ENCODE measurements at regions not wholly inside any gene's neighbourhood (a gene's known extent, or its start where the extent isn't known, plus 50 kb on each side); places are given as distances from the start of the nearest gene placed in this dataset.

GRCh38 chr7:41830271-41830670 lies 127.4 kb upstream of the INHBA start:
- CTCF ChIA-PET, result no interaction called here
- intact Hi-C loops (cut with micrococcal nuclease; ENCODE audit: unreplicated experiment), result no loop called here
- H3K9ac ChIP-seq (ENCODE audit: control insufficient read depth, insufficient read depth, low read length), result no peak overlapping the region
- RAD21 ChIA-PET (ENCODE audit: unreplicated experiment), result no interaction called here
- DNase-seq (ENCODE audit: low read depth, low spot score) (no peak), ATAC-seq (no peak), FAIRE-seq (no peak)
- H3K4me1 ChIP-seq (ENCODE audit: control insufficient read depth, insufficient read depth, low read length), result no peaks in the 10 kb centered on the region; the same call in 1 of the 2 replicates
- no peak overlapping the region for H3K4me2 ChIP-seq (ENCODE audit: control insufficient read depth, insufficient read depth)
- no peak overlapping the region for H3K27ac ChIP-seq (ENCODE audit: control insufficient read depth, insufficient read depth)
- in situ Hi-C loops (cut with MboI), result no loop called here
- H3K4me3 ChIP-seq, result no peak overlapping the region
- no peak overlapping the region for H2AFZ ChIP-seq (ENCODE audit: control insufficient read depth, low read depth, low read length)
- H3K36me3 ChIP-seq (ENCODE audit: control insufficient read depth in 2 of 2, insufficient read depth in 2 of 2, low read length in 1 of 2), result no peaks in the 10 kb centered on the region
- 94% methylated on average over 2 of the region's 2 CpGs for WGBS (ENCODE audit: insufficient coverage, insufficient replicate concordance, low lambda C conversion rate, missing lambda C conversion rate)
- no peak for TF ChIP-seq IKZF1 (conservative IDR thresholded peaks at IDR 0.05)
- no peak for TF ChIP-seq FOXK2 (IDR thresholded peaks at IDR 0.05)
- TF ChIP-seq ATF7 (IDR thresholded peaks at IDR 0.05; ENCODE audit: low read depth), result no peak
- no peak for TF ChIP-seq CBX3 (IDR thresholded peaks at IDR 0.05; ENCODE audit: borderline replicate concordance, low read depth)
- no peak for TF ChIP-seq PKNOX1 (IDR thresholded peaks at IDR 0.05)
- TF ChIP-seq, protein P1, sequence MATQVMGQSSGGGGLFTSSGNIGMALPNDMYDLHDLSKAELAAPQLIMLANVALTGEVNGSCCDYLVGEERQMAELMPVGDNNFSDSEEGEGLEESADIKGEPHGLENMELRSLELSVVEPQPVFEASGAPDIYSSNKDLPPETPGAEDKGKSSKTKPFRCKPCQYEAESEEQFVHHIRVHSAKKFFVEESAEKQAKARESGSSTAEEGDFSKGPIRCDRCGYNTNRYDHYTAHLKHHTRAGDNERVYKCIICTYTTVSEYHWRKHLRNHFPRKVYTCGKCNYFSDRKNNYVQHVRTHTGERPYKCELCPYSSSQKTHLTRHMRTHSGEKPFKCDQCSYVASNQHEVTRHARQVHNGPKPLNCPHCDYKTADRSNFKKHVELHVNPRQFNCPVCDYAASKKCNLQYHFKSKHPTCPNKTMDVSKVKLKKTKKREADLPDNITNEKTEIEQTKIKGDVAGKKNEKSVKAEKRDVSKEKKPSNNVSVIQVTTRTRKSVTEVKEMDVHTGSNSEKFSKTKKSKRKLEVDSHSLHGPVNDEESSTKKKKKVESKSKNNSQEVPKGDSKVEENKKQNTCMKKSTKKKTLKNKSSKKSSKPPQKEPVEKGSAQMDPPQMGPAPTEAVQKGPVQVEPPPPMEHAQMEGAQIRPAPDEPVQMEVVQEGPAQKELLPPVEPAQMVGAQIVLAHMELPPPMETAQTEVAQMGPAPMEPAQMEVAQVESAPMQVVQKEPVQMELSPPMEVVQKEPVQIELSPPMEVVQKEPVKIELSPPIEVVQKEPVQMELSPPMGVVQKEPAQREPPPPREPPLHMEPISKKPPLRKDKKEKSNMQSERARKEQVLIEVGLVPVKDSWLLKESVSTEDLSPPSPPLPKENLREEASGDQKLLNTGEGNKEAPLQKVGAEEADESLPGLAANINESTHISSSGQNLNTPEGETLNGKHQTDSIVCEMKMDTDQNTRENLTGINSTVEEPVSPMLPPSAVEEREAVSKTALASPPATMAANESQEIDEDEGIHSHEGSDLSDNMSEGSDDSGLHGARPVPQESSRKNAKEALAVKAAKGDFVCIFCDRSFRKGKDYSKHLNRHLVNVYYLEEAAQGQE (IDR thresholded peaks at IDR 0.05; ENCODE audit: low read depth, low read length), result no peak
- no peak for TF ChIP-seq CTCF (IDR thresholded peaks at IDR 0.05 in 2 of 3, conservative IDR thresholded peaks at IDR 0.05 in 1 of 3; ENCODE audit: control insufficient read depth in 2 of 3, extremely low read depth in 1 of 3, insufficient read depth in 1 of 3, low read depth in 3 of 3, low read length in 3 of 3)
- no peak for TF ChIP-seq CBX5 (IDR thresholded peaks at IDR 0.05; ENCODE audit: low read depth)
- no peak for TF ChIP-seq KDM1A (IDR thresholded peaks at IDR 0.05; ENCODE audit: borderline replicate concordance)
- TF ChIP-seq FOS (IDR thresholded peaks at IDR 0.05; ENCODE audit: borderline replicate concordance, extremely low read depth, insufficient read length), result no peak
- TF ChIP-seq ZNF384 (IDR thresholded peaks at IDR 0.05; ENCODE audit: borderline replicate concordance, low read depth, low read length), result no peak
- H4K20me1 ChIP-seq (ENCODE audit: control insufficient read depth, insufficient read depth), result no peaks in the 10 kb centered on the region
- H3K79me2 ChIP-seq (ENCODE audit: control insufficient read depth, insufficient read depth, low read length), result no peaks in the 10 kb centered on the region
- POLR2A ChIA-PET, result interaction anchor here (0.6 to 1.0 kb wide), 2 partner anchors 13 to 26 kb away, joined by 3 to 4 read pairs; no protein-coding TSS in a partner anchor
- H3K27me3 ChIP-seq (replicated peaks in 1 of 2; ENCODE audit: control insufficient read depth in 2 of 2, insufficient read depth in 2 of 2, low read length in 1 of 2), result no peaks in the 10 kb centered on the region
- no TSS peak for BruUV-seq (replicated peaks)
- H3K9me3 ChIP-seq (replicated peaks; ENCODE audit: control insufficient read depth, insufficient read depth, low read length), result peaks cover 5% of the 10 kb centered on the region; the same call in 2 of the 3 replicates
- SMC1A ChIA-PET (ENCODE audit: uncharacterized antibody, unreplicated experiment), result interaction anchor here (0.6 to 1.6 kb wide), 2 partner anchors 11 to 42 kb away, joined by 3 read pairs; no protein-coding TSS in a partner anchor
